ENCODE measurements at regions not wholly inside any gene's neighbourhood (a gene's known extent, or its start where the extent isn't known, plus 50 kb on each side); places are given as distances from the start of the nearest gene placed in this dataset.

DNA sequence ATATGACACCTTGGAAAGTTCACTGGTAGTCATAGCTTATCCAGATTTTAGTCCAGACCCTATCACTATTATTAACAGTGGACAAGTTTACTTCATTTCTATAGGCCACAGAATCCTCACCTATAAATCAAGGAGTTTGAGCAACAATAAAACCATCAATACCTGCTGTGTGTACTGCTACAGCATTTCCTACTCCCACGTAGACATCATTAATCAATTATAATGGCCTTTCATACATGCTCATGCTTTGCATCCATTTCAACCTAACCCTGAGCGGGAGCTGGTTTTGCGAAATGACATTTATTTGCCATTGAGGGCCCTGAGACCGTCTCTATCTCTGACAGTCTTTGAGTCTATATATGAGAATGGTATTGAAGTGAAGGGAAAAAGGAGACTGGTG lies 312.3 kb downstream of the FAT3 start (continued):
- TF ChIP-seq, protein P1, sequence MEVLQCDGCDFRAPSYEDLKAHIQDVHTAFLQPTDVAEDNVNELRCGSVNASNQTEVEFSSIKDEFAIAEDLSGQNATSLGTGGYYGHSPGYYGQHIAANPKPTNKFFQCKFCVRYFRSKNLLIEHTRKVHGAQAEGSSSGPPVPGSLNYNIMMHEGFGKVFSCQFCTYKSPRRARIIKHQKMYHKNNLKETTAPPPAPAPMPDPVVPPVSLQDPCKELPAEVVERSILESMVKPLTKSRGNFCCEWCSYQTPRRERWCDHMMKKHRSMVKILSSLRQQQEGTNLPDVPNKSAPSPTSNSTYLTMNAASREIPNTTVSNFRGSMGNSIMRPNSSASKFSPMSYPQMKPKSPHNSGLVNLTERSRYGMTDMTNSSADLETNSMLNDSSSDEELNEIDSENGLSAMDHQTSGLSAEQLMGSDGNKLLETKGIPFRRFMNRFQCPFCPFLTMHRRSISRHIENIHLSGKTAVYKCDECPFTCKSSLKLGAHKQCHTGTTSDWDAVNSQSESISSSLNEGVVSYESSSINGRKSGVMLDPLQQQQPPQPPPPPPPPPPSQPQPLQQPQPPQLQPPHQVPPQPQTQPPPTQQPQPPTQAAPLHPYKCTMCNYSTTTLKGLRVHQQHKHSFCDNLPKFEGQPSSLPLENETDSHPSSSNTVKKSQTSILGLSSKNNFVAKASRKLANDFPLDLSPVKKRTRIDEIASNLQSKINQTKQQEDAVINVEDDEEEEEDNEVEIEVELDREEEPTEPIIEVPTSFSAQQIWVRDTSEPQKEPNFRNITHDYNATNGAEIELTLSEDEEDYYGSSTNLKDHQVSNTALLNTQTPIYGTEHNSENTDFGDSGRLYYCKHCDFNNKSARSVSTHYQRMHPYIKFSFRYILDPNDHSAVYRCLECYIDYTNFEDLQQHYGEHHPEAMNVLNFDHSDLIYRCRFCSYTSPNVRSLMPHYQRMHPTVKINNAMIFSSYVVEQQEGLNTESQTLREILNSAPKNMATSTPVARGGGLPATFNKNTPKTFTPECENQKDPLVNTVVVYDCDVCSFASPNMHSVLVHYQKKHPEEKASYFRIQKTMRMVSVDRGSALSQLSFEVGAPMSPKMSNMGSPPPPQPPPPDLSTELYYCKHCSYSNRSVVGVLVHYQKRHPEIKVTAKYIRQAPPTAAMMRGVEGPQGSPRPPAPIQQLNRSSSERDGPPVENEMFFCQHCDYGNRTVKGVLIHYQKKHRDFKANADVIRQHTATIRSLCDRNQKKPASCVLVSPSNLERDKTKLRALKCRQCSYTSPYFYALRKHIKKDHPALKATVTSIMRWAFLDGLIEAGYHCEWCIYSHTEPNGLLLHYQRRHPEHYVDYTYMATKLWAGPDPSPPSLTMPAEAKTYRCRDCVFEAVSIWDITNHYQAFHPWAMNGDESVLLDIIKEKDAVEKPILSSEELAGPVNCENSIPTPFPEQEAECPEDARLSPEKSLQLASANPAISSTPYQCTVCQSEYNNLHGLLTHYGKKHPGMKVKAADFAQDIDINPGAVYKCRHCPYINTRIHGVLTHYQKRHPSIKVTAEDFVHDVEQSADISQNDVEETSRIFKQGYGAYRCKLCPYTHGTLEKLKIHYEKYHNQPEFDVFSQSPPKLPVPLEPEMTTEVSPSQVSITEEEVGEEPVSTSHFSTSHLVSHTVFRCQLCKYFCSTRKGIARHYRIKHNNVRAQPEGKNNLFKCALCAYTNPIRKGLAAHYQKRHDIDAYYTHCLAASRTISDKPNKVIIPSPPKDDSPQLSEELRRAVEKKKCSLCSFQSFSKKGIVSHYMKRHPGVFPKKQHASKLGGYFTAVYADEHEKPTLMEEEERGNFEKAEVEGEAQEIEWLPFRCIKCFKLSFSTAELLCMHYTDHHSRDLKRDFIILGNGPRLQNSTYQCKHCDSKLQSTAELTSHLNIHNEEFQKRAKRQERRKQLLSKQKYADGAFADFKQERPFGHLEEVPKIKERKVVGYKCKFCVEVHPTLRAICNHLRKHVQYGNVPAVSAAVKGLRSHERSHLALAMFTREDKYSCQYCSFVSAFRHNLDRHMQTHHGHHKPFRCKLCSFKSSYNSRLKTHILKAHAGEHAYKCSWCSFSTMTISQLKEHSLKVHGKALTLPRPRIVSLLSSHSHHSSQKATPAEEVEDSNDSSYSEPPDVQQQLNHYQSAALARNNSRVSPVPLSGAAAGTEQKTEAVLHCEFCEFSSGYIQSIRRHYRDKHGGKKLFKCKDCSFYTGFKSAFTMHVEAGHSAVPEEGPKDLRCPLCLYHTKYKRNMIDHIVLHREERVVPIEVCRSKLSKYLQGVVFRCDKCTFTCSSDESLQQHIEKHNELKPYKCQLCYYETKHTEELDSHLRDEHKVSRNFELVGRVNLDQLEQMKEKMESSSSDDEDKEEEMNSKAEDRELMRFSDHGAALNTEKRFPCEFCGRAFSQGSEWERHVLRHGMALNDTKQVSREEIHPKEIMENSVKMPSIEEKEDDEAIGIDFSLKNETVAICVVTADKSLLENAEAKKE (CRISPR knock-in tag; IDR thresholded peaks at IDR 0.05) = no peak
- TF ChIP-seq ZNF114 (CRISPR knock-in tag; IDR thresholded peaks at IDR 0.05) (no peak), EZH2phosphoT487 (IDR thresholded peaks at IDR 0.05; ENCODE audit: unreplicated experiment) (no peak), EZH2 (IDR thresholded peaks at IDR 0.05; ENCODE audit: low read depth, unreplicated experiment) (no peak), STAT1 (IDR thresholded peaks at IDR 0.05; ENCODE audit: unreplicated experiment) (no peak), JUNB (IDR thresholded peaks at IDR 0.05; ENCODE audit: unreplicated experiment) (no peak), ZNF331 (CRISPR knock-in tag; IDR thresholded peaks at IDR 0.05; ENCODE audit: low read depth) (no peak)
- TF ChIP-seq, protein P2, sequence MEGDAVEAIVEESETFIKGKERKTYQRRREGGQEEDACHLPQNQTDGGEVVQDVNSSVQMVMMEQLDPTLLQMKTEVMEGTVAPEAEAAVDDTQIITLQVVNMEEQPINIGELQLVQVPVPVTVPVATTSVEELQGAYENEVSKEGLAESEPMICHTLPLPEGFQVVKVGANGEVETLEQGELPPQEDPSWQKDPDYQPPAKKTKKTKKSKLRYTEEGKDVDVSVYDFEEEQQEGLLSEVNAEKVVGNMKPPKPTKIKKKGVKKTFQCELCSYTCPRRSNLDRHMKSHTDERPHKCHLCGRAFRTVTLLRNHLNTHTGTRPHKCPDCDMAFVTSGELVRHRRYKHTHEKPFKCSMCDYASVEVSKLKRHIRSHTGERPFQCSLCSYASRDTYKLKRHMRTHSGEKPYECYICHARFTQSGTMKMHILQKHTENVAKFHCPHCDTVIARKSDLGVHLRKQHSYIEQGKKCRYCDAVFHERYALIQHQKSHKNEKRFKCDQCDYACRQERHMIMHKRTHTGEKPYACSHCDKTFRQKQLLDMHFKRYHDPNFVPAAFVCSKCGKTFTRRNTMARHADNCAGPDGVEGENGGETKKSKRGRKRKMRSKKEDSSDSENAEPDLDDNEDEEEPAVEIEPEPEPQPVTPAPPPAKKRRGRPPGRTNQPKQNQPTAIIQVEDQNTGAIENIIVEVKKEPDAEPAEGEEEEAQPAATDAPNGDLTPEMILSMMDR (conservative IDR thresholded peaks at IDR 0.05; ENCODE audit: low read depth in 2 of 2) = no peak

DNA sequence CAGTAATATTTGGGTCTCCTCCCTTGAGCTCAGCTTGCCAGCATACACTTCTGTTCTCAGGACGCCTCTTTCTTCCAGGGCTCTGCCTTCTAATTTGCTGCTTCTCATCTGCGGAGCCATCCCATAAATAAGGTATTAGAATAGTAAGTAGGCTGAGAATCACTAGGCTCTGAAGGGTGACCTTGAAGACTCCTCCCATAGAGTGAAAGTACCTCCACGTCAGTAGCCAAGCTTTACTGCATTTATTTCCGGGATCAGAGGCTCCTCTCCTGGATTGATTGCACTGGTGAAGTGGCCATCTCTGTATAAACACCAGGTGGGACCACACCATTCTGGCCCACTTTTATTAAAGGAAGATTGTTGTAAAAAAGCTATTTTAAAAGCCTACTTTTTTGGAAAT lies 315.5 kb downstream of the FAT3 start:
- Histone ChIP-seq H3K4me2 (peak overlapping the region; percentile 56), H3K79me2 (replicated peaks; ENCODE audit: insufficient read depth) (peaks cover under 1% of the 10 kb centered on the region; the same call in 1 of the 2 replicates), H3K27me3 (ENCODE audit: insufficient read depth) (no peaks in the 10 kb centered on the region), H4K20me1 (replicated peaks; ENCODE audit: insufficient read depth) (no peaks in the 10 kb centered on the region), H3K27ac (ENCODE audit: low read depth) (peak overlapping the region; percentile 29), H2AFZ (no peak overlapping the region), H3K4me3 (no peak overlapping the region), H3K4me1 (ENCODE audit: insufficient read depth) (peaks cover 56% of the 10 kb centered on the region), H3K9me2 (ENCODE audit: insufficient read depth) (no peaks in the 10 kb centered on the region), H3K36me3 (ENCODE audit: insufficient read depth) (no peaks in the 10 kb centered on the region), H3F3A (replicated peaks; ENCODE audit: low read depth) (no peaks in the 10 kb centered on the region)
- Mint-ChIP-seq H3K27me3 (ENCODE audit: insufficient read depth, low read depth, poor library complexity) (peaks cover 3% of the 10 kb centered on the region), H3K9me3 (no peaks in the 10 kb centered on the region), H3K4me3 (no peak overlapping the region), H3K27ac (peak overlapping the region; percentile 85), H3K36me3 (ENCODE audit: low read depth) (peaks cover 6% of the 10 kb centered on the region; the same call in 2 of the 3 replicates), H3K4me1 (peaks cover 55% of the 10 kb centered on the region)
- ATAC-seq (peak; percentile 31; the same call in 1 of the 3 replicates), DNase-seq (ENCODE audit: low spot score) (no peak)
- TF ChIP-seq, protein P3, sequence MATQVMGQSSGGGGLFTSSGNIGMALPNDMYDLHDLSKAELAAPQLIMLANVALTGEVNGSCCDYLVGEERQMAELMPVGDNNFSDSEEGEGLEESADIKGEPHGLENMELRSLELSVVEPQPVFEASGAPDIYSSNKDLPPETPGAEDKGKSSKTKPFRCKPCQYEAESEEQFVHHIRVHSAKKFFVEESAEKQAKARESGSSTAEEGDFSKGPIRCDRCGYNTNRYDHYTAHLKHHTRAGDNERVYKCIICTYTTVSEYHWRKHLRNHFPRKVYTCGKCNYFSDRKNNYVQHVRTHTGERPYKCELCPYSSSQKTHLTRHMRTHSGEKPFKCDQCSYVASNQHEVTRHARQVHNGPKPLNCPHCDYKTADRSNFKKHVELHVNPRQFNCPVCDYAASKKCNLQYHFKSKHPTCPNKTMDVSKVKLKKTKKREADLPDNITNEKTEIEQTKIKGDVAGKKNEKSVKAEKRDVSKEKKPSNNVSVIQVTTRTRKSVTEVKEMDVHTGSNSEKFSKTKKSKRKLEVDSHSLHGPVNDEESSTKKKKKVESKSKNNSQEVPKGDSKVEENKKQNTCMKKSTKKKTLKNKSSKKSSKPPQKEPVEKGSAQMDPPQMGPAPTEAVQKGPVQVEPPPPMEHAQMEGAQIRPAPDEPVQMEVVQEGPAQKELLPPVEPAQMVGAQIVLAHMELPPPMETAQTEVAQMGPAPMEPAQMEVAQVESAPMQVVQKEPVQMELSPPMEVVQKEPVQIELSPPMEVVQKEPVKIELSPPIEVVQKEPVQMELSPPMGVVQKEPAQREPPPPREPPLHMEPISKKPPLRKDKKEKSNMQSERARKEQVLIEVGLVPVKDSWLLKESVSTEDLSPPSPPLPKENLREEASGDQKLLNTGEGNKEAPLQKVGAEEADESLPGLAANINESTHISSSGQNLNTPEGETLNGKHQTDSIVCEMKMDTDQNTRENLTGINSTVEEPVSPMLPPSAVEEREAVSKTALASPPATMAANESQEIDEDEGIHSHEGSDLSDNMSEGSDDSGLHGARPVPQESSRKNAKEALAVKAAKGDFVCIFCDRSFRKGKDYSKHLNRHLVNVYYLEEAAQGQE (IDR thresholded peaks at IDR 0.05; ENCODE audit: unreplicated experiment) = no peak
- no peak for TF ChIP-seq EZH2 (IDR thresholded peaks at IDR 0.05; ENCODE audit: low read depth, unreplicated experiment)
- TF ChIP-seq EZH2phosphoT487 (IDR thresholded peaks at IDR 0.05; ENCODE audit: unreplicated experiment) = no peak
- no peak for TF ChIP-seq POLR2AphosphoS5 (IDR thresholded peaks at IDR 0.05; ENCODE audit: low read depth)
- TF ChIP-seq ZNF114 (CRISPR knock-in tag; IDR thresholded peaks at IDR 0.05) = no peak

Data from GM23338 (cell line).